ENCODE measurements at regions not wholly inside any gene's neighbourhood (a gene's known extent, or its start where the extent isn't known, plus 50 kb on each side); places are given as distances from the start of the nearest gene placed in this dataset.

GRCh38 chr16:26700250-26700649, 366.5 kb upstream of the C16orf82 start:
- TF ChIP-seq ZBTB21 (CRISPR knock-in tag; IDR thresholded peaks at IDR 0.05; ENCODE audit: borderline replicate concordance) (no peak), ZNF263 (CRISPR knock-in tag; IDR thresholded peaks at IDR 0.05; ENCODE audit: low read depth) (no peak), ZNF423 (CRISPR knock-in tag; IDR thresholded peaks at IDR 0.05) (no peak), CREB1 (CRISPR knock-in tag; IDR thresholded peaks at IDR 0.05) (no peak), USF2 (CRISPR knock-in tag; IDR thresholded peaks at IDR 0.05) (no peak), CTCF (IDR thresholded peaks at IDR 0.05) (no peak), ESRRA (CRISPR knock-in tag; IDR thresholded peaks at IDR 0.05; ENCODE audit: borderline replicate concordance) (no peak), FOXK1 (CRISPR knock-in tag; IDR thresholded peaks at IDR 0.05) (no peak)
